Calu3 (cell line): ENCODE measurements at regions not wholly inside any gene's neighbourhood (a gene's known extent, or its start where the extent isn't known, plus 50 kb on each side); places are given as distances from the start of the nearest gene placed in this dataset.

Source experiments
- BruUV-seq: library from RNA; stranded (reverse); fragments of 400-500 nt; replicated peaks from 2 replicates; lab custom pipeline; 2021; lab: Mats Ljungman, UMichigan
- CTCF ChIA-PET: fragments of 300-600 bp; sonication (Branson Sonifier 250); formaldehyde crosslinking; loops from one replicate; lab custom pipeline; 2022; ENCODE audit warnings: antibody characterized with exemption; lab: Charles Lee
- DNase-seq: peaks from one replicate; pipeline ENCODE4 v3.0.0; 2022
- H3K27ac Mint-ChIP-seq: one replicate; pipeline ENCODE4 v1.8.0; 2022; ENCODE audit warnings: mixed read lengths; ENCODE audit not compliant: unreplicated experiment
- H3K27me3 Mint-ChIP-seq: one replicate; pipeline ENCODE4 v1.8.0; 2022; ENCODE audit warnings: mixed read lengths; ENCODE audit not compliant: unreplicated experiment
- H3K36me3 Mint-ChIP-seq: one replicate; pipeline ENCODE4 v1.8.0; 2022; ENCODE audit warnings: mild to moderate bottlenecking, moderate library complexity, mixed read lengths; ENCODE audit not compliant: insufficient read depth, unreplicated experiment
- H3K4me1 Mint-ChIP-seq: one replicate; pipeline ENCODE4 v1.8.0; 2022; ENCODE audit warnings: mild to moderate bottlenecking, low read depth, mixed read lengths; ENCODE audit not compliant: unreplicated experiment
- H3K4me3 Mint-ChIP-seq: one replicate; pipeline ENCODE4 v1.8.0; 2022; ENCODE audit warnings: mild to moderate bottlenecking, low read depth, moderate library complexity, mixed read lengths; ENCODE audit not compliant: unreplicated experiment
- H3K9me3 Mint-ChIP-seq: one replicate; pipeline ENCODE4 v1.8.0; 2022; ENCODE audit warnings: low read depth, mixed read lengths; ENCODE audit not compliant: unreplicated experiment
- CTCF ChIP-seq: fragments of 200-600 bp; IDR thresholded peaks from one replicate; pipeline ENCODE4 v1.8.0; 2022; ENCODE audit warnings: antibody characterized with exemption; ENCODE audit not compliant: unreplicated experiment
- intact Hi-C: fragments of 100-400 bp; cut with micrococcal nuclease; formaldehyde crosslinking; loops from one replicate; pipeline ENCODE4 v1.10.0; 2022; ENCODE audit not compliant: unreplicated experiment

- Mint-ChIP-seq H3K27ac (no peak overlapping the region), H3K36me3 (no peaks in the 10 kb centered on the region), H3K4me3 (no peak overlapping the region), H3K4me1 (no peaks in the 10 kb centered on the region), H3K27me3 (peaks cover 36% of the 10 kb centered on the region), H3K9me3 (no peaks in the 10 kb centered on the region)
- CTCF ChIA-PET: no interaction called here
- BruUV-seq: no TSS peak
- intact Hi-C loops: no loop called here
- no peak for TF ChIP-seq CTCF
- no peak for DNase-seq
These were observed 138.3 kb downstream of the CDC5L start for GRCh38 chr6:44525761-44526351.

GRCh38 chr6:44527181-44527580 is 139.7 kb downstream of the CDC5L start:
- BruUV-seq: no TSS peak
- no peaks in the 10 kb centered on the region for H3K9me3 Mint-ChIP-seq
- H3K4me3 Mint-ChIP-seq: no peak overlapping the region
- no peak overlapping the region for H3K27ac Mint-ChIP-seq
- CTCF ChIA-PET: no interaction called here
- intact Hi-C loops: no loop called here
- TF ChIP-seq CTCF: no peak
- no peak for DNase-seq
- no peaks in the 10 kb centered on the region for H3K4me1 Mint-ChIP-seq
- H3K27me3 Mint-ChIP-seq: peaks cover 35% of the 10 kb centered on the region
- H3K36me3 Mint-ChIP-seq: no peaks in the 10 kb centered on the region

GRCh38 chr6:44527583-44528369 is 140.3 kb downstream of the CDC5L start:
- Mint-ChIP-seq H3K27ac (no peak overlapping the region), H3K4me3 (no peak overlapping the region), H3K9me3 (no peaks in the 10 kb centered on the region), H3K36me3 (no peaks in the 10 kb centered on the region), H3K4me1 (no peaks in the 10 kb centered on the region), H3K27me3 (peaks cover 33% of the 10 kb centered on the region)
- TF ChIP-seq CTCF: no peak
- BruUV-seq: no TSS peak
- CTCF ChIA-PET: no interaction called here
- intact Hi-C loops: no loop called here
- DNase-seq: no peak

GRCh38 chr6:44528370-44528644 is 140.8 kb downstream of the CDC5L start:
- peaks cover 33% of the 10 kb centered on the region for H3K27me3 Mint-ChIP-seq
- intact Hi-C loops: no loop called here
- no peaks in the 10 kb centered on the region for H3K4me1 Mint-ChIP-seq
- CTCF ChIA-PET: no interaction called here
- BruUV-seq: no TSS peak
- no peaks in the 10 kb centered on the region for H3K36me3 Mint-ChIP-seq
- no peak overlapping the region for H3K4me3 Mint-ChIP-seq
- no peak for TF ChIP-seq CTCF
- no peak overlapping the region for H3K27ac Mint-ChIP-seq
- H3K9me3 Mint-ChIP-seq: no peaks in the 10 kb centered on the region
- no peak for DNase-seq
